HK-2 (cell line): ENCODE measurements at regions not wholly inside any gene's neighbourhood (a gene's known extent, or its start where the extent isn't known, plus 50 kb on each side); places are given as distances from the start of the nearest gene placed in this dataset.
"Not testable (repeated sequence)": the region's sequence is repeated elsewhere in the genome, so short reads cannot be mapped to it uniquely, and the experiment has no call there.

Experiments
- DNase-seq: peaks from one replicate; pipeline ENCODE4 v3.0.0-alpha.2; 2018; ENCODE audit not compliant: unreplicated experiment

- no peak for DNase-seq
These were observed 1009.7 kb upstream of the CDH6 start for GRCh38 chr5:30183795-30184194.

DNA sequence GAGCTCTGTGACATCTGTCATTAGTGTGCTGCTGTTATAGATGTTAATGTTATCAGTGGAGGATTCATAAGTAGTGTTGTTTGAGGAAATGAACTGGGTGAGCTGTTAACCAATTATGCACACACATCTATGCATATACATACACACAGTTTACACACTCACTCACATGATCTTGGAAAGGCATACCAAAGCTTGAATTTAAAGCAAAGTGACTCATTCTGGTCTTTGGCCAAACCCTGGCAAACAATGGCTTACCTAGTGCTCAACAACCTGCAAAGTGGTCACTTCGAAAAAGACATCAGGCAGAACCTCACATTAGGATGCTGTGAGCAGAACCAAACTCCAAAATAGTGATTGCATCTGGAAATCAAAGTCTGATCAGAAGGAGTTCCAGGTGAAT is 1037.3 kb upstream of the CDH6 start:
- no peak for DNase-seq

DNA sequence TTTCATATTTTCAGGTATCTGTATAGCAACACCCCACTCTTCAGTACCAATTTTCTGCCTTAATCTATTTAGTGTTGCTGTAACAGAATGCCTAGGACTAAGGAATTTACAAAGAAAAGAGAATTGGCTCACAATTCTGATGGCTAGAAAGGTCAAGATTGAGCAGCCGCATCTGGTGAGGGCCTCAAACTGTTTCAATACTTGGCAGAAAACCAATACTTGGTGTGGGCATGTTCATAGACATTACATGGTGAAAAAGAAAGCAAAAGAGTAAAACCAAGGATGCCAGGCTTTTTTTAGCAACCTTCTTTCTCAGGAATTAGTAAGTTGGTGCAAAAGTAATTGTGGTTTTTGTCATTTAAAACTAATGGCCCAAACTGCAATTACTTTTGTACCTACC is 1041.1 kb upstream of the CDH6 start:
- DNase-seq = no peak

- no peak for DNase-seq
These were observed 1043.3 kb upstream of the CDH6 start for GRCh38 chr5:30150231-30150630.

- no peak for DNase-seq
These were observed 1044.0 kb upstream of the CDH6 start for GRCh38 chr5:30149526-30149925.

- DNase-seq = no peak
These were observed 1045.5 kb upstream of the CDH6 start for GRCh38 chr5:30147976-30148375.

GRCh38 chr5:30144059-30144458 is 1049.4 kb upstream of the CDH6 start:
- not testable (repeated sequence) for DNase-seq

DNA sequence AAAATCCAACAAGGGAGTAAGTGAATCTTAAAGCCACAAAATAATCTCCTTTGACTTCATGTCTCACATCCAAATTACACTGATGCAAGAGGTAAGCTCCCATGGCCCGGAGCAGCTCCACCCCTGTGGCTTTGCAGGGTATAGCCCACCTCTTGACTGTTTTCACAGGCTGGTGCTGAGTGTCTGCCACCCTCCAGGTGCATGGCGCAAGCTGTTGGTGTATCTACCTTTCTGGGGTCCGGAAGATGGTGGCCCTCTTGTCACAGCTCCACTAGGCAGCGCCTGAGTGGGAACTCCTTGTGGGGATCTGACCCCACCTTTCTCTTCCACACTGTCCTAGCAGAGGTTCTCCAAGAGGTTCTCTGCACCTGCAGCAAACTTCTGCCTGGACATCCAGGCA is 1051.1 kb upstream of the CDH6 start:
- no peak for DNase-seq

DNA sequence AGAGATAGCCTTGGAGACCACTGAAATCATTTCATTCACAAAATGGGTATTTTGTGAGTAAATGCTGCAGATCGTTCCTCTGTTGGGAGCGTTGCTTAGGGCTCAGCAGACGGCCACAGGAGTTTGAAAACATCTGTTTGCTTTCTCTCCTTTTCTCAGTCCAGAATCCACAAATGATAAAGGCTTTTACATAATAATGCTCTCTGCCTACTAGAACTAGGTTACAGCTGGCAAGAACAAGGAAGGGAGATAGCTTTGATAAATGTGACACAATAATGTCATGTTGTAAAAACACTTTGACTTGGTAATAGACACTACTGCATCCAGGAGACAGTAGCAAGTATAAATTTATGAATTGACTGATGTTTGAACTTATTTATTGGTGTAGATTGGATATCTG is 1072.4 kb upstream of the CDH6 start:
- no peak for DNase-seq

DNA sequence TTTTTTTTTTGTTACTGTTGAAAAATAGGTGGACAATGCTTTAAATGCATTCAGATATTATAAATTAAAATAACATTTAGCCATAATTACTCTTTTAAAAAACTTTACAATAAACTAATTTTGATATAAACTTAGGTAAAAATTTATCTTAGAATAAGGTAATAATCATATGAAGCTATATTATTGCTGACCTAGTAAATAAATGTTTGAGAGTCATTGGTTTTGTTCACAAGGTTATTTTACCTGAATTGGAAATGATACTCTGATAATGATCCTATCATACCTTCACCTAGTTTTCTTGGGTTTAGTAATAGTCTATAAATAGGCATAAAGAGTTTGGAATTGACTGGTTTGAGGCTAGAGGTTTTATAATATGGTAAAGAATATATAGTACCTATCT is 1076.4 kb upstream of the CDH6 start:
- DNase-seq = no peak

DNA sequence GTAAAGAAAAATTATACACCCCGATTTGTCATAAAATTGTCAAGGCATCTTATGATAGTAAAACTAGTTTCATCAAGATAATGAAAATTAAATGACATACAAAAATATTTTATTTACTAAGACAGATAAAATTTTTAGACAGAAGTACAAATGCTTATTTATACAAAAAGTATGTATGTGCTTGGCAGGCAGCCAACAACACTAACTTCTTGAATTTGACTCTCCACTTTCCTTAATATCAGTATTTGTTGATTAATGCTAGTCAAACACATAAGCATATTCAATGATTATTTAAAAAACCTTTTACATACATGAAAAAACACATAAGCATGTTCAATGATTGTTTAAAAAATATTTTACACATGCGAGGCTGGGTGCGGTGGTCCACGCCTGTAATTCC is 1079.9 kb upstream of the CDH6 start:
- no peak for DNase-seq

GRCh38 chr5:30112867-30113266 is 1080.6 kb upstream of the CDH6 start:
- no peak for DNase-seq

DNA sequence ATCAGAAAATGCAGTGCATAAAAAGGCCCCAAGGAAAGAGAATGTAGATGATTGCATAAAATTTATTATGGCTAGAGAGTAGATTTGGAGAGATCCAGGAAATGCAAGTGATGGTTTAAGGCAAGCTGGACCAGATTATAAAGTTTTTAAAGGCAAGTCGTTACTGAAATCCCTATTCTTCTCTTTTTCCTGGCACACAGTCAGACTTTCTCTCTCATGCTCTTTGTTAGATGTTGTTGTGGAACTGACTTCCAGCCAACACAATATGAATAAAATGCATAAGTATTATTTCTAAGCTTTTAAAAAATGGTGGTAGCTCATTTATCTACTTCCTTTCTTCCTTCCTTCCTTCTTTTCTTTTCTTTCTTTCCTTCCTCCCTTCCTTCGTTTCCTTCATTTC is 1085.4 kb upstream of the CDH6 start:
- DNase-seq = no peak

- no peak for DNase-seq
These were observed 1086.9 kb upstream of the CDH6 start for GRCh38 chr5:30106596-30106995.

DNA sequence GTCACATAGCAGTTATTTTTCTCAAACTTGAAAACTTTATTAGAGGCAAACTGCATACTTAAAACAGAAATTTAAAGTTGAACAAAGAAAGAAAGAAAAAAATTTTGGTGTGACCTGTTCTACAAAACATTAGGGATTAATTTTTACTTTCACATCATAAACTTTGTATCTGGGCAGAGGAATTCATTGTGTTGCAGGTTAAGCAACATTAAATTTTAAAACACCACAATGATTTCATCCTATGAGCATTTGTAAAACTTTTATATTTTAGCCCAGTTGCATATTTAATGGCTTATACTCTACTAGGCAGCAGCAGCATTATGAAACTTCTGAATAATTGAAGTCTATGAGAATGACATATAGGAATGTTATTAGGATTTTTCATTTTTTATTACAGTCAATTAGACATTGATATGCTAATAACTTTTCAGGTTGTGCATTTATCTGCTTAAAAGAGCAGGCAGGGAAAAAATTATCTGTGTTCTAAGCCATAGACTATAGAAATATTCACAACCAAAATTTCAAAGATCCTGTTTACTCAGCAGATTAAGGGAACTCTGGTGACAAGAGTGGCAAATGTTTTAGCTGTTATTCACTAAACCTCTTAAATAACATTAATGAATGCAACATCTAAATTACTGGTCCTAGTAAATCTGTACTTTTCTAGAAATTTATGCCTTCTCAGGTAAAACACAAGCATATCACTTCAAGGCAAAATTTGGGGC is 1088.5 kb upstream of the CDH6 start:
- no peak for DNase-seq

DNA sequence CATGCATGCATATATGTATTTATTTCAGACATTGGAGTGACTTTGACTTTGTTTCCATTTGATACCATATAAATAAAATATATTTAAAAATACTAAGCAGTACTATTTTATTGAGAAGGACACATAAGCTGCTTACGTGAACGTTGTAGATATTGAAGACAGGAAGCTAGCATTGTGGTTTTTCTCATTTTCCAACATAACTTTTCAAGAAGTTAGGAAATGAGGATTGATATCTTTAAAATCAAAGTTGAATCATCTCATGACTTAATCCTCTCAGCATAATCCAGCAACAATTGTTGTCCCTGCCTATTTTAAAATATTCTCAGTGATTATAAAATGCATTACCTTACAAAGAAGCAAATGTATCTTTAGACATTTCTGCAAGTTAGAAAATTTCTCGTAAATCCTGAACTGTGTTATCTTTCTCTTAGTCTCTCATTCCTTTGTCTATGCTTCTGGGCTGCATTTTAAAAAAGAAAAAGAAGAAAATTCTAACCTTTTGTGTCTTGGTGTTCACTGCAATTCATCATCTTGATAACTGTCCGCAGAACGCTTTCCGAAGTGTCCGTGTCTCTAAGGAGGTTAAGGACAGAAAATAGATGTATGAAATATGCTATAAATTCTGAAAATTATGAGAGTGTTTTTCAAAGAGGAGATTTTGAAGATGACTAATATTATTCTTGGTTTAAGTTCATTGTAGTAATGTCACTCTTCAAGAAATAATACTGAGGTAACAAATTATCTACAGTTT is 1089.9 kb upstream of the CDH6 start:
- no peak for DNase-seq

DNA sequence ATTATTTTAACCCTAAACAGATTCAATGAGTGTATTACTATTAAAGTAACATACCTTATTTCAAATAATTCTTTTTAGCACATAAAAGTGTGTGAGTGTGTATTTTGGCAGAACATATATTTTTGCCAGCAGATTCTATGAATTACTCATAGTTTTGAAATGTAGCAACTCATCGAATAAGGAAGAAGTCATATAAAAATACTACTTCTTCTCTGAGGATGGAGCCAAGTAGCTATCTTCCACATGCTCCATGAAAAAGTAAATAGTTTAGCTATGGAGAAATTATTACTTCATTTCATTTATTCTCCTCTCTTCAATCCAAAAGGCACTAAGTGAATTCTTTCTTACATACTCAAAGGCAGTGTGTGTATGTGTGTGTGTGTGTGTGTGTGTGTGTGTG is 1090.4 kb upstream of the CDH6 start:
- no peak for DNase-seq

DNA sequence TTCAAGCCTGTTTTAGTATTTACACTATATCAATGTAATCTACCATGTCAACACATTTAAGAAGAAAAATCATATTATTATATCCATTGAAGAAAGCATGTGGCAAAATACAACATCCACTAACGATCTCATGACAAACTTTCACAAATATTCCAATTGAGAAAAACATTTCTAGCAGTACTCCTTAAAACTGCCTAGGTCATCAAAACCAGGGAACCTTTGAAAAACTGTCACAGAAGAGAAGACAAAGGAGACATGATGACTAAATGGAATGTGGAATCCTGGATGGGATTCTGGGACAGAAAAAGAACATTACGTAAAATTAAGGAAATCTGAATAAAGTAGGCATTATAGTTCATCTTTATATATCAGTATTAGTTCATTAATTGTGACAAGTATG is 1091.3 kb upstream of the CDH6 start:
- no peak for DNase-seq

GRCh38 chr5:30100929-30101328 is 1092.6 kb upstream of the CDH6 start:
- DNase-seq = no peak

GRCh38 chr5:30100148-30100713 is 1093.3 kb upstream of the CDH6 start:
- DNase-seq = no peak

DNA sequence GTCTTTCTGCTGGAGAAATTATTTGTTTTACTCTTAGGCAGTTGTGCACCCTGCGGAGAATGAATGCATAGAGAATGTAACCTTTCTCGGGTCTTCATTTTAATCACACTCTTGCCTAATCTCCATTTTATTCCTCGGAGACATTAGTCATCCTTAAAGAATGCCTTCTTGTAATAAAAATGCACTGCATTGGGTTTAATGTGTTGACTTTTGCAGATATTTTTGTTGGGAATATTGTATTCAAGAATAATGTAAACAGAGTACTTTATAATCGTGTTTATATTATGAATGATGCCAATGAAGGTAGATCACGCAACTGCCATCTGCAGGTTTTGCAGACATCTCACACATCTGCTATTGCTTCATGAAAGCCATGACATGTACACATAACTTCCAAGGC is 1093.9 kb upstream of the CDH6 start:
- no peak for DNase-seq

- DNase-seq = no peak
These were observed 1094.5 kb upstream of the CDH6 start for GRCh38 chr5:30098940-30099339.

- DNase-seq = no peak
These were observed 1100.9 kb upstream of the CDH6 start for GRCh38 chr5:30092548-30092947.
